Endothelial cell of umbilical vein (primary cell): ENCODE measurements at regions not wholly inside any gene's neighbourhood (a gene's known extent, or its start where the extent isn't known, plus 50 kb on each side); places are given as distances from the start of the nearest gene placed in this dataset.

ENCODE experiments used
- BruUV-seq: library from RNA; stranded (reverse); fragments of 400-500 nt; replicated peaks from 2 replicates; lab custom pipeline; 2021; lab: Mats Ljungman, UMichigan
- CTCF ChIA-PET: fragments of 300-600, 350-600 bp; sonication (Branson Sonifier 250); formaldehyde crosslinking; loops from one replicate; lab custom pipeline; 2021; ENCODE audit warnings: antibody characterized with exemption, inconsistent platforms; lab: Charles Lee
- POLR2A ChIA-PET: fragments of 300-600, 350-600 bp; sonication (Branson Sonifier 250); formaldehyde crosslinking; loops from one replicate; lab custom pipeline; 2021; ENCODE audit warnings: antibody characterized with exemption, inconsistent platforms; lab: Charles Lee
- DNase-seq: peaks from one replicate; pipeline ENCODE4 v3.0.0-alpha.2; 2011; ENCODE audit warnings: low read depth, low spot score
- FAIRE-seq: peaks from 2 replicates; lab custom pipeline; 2011; peaks lifted over from hg19 to GRCh38; lab: Jason Lieb, UNC
- H2AFZ ChIP-seq: 2 replicates; pipeline ENCODE4 v1.6.0; 2012; ENCODE audit warnings: low read depth, low read length, control low read depth, inconsistent platforms
- H3K27ac ChIP-seq: 2 replicates; pipeline ENCODE4 v1.5.1; 2011; ENCODE audit warnings: low read depth, mild to moderate bottlenecking, control low read depth, low read length, moderate library complexity; ENCODE audit not compliant: insufficient read depth
- H3K27me3 ChIP-seq, 2 experiments: 2 replicates each; pipeline versions ENCODE4 v1.6.0 to v1.6.1; 2011; ENCODE audit warnings: low read length in 2 of 2, mixed read lengths in 1 of 2; ENCODE audit not compliant: control insufficient read depth in 2 of 2, insufficient read depth in 2 of 2
- H3K36me3 ChIP-seq, 2 experiments: 2 replicates in 1 of 2; 3 replicates in 1 of 2; pipeline ENCODE4 v1.5.1; 2011; ENCODE audit warnings: low read length in 2 of 2, mild to moderate bottlenecking in 1 of 2, moderate library complexity in 1 of 2; ENCODE audit not compliant: control insufficient read depth in 2 of 2, insufficient read depth in 2 of 2; ENCODE audit errors: extremely low read depth in 1 of 2
- H3K4me1 ChIP-seq: 3 replicates; pipeline ENCODE4 v1.5.1; 2011; ENCODE audit warnings: mild to moderate bottlenecking, low read length; ENCODE audit not compliant: control insufficient read depth, insufficient read depth; ENCODE audit errors: extremely low read depth
- H3K4me2 ChIP-seq: 2 replicates; pipeline ENCODE4 v1.6.1; 2011; ENCODE audit warnings: low read length, control low read depth, mixed read lengths; ENCODE audit not compliant: insufficient read depth
- H3K4me3 ChIP-seq, 3 experiments: fragments of 200-600 bp in 1 of 3; sonication (generic), shearing (Covaris generic) in 1 of 3; replicated peaks in 1 of 3; 2 replicates each; pipeline ENCODE4 v1.5.1; 2011 to 2016; ENCODE audit warnings: control low read depth in 3 of 3, low read length in 3 of 3, mild to moderate bottlenecking in 2 of 3, inconsistent platforms in 1 of 3, low read depth in 1 of 3, moderate library complexity in 1 of 3; ENCODE audit not compliant: insufficient read depth in 1 of 3
- H3K79me2 ChIP-seq: 2 replicates; pipeline ENCODE4 v1.6.0; 2012; ENCODE audit warnings: low read length, inconsistent platforms; ENCODE audit not compliant: control insufficient read depth, insufficient read depth
- H3K9ac ChIP-seq: replicated peaks from 2 replicates; pipeline ENCODE3; 2011; ENCODE audit warnings: low read length, control low read depth; ENCODE audit not compliant: insufficient read depth; ENCODE audit errors: extremely low read depth
- H3K9me1 ChIP-seq: replicated peaks from 3 replicates; pipeline ENCODE4 v1.6.0; 2011; ENCODE audit warnings: mild to moderate bottlenecking, low read length; ENCODE audit not compliant: control insufficient read depth, insufficient read depth; ENCODE audit errors: extremely low read depth
- H3K9me3 ChIP-seq: replicated peaks from 2 replicates; pipeline ENCODE4 v1.5.1; 2012; ENCODE audit warnings: low read length, inconsistent platforms; ENCODE audit not compliant: control insufficient read depth, insufficient read depth
- H4K20me1 ChIP-seq: replicated peaks from 2 replicates; pipeline ENCODE3; 2011; ENCODE audit warnings: mild to moderate bottlenecking, low read length; ENCODE audit not compliant: control insufficient read depth, insufficient read depth; ENCODE audit errors: extremely low read depth
- CTCF ChIP-seq, 2 donors: IDR thresholded peaks; 1 replicate in 1 of 2; 2 replicates in 1 of 2; pipeline ENCODE4 v1.5.1; 2011; ENCODE audit warnings: low read length in 2 of 2, mild to moderate bottlenecking in 2 of 2, moderate library complexity in 2 of 2, control low read depth in 1 of 2, inconsistent platforms in 1 of 2, low read depth in 1 of 2; ENCODE audit not compliant: insufficient read depth in 1 of 2; ENCODE audit errors: extremely low read depth in 1 of 2
- EZH2 ChIP-seq: IDR thresholded peaks from 2 replicates; pipeline ENCODE4 v1.6.1; 2012; ENCODE audit warnings: borderline replicate concordance, low read depth, mild to moderate bottlenecking, moderate library complexity, low read length, inconsistent platforms; ENCODE audit not compliant: severe bottlenecking
- FOS ChIP-seq: IDR thresholded peaks from 2 replicates; pipeline ENCODE4 v1.6.1; 2011; ENCODE audit warnings: mild to moderate bottlenecking, low read length, moderate library complexity, borderline replicate concordance; ENCODE audit not compliant: insufficient read depth
- GATA2 ChIP-seq: IDR thresholded peaks from 2 replicates; pipeline ENCODE4 v1.7.0; 2011; ENCODE audit warnings: low read depth, mild to moderate bottlenecking, moderate library complexity, mixed read lengths, low read length; ENCODE audit not compliant: insufficient read length, insufficient read depth
- JUN ChIP-seq: IDR thresholded peaks from 2 replicates; pipeline ENCODE4 v1.6.1; 2011; ENCODE audit warnings: borderline replicate concordance, low read depth; ENCODE audit not compliant: insufficient read length, insufficient read depth
- MAX ChIP-seq: IDR thresholded peaks from 2 replicates; pipeline ENCODE4 v1.6.1; 2011; ENCODE audit not compliant: insufficient read depth, insufficient read length
- MYC ChIP-seq: IDR thresholded peaks from one replicate; pipeline ENCODE4 v1.6.1; 2011; ENCODE audit warnings: mild to moderate bottlenecking, low read depth, low read length
- POLR2A ChIP-seq: IDR thresholded peaks from 2 replicates; pipeline ENCODE4 v1.6.1; 2012; ENCODE audit warnings: low read depth, mild to moderate bottlenecking, control low read depth, low read length
- POLR2AphosphoS5 ChIP-seq: IDR thresholded peaks from 2 replicates; pipeline ENCODE4 v1.6.1; 2012; ENCODE audit warnings: low read depth, mild to moderate bottlenecking, control low read depth, low read length, moderate library complexity; ENCODE audit not compliant: insufficient read depth
- dilution Hi-C: fragments of 300-500 bp; cut with MboI; formaldehyde crosslinking; loops from one replicate; pipeline ENCODE4 v1.15.0; 2019; ENCODE audit warnings: low sequenced_read_pairs; ENCODE audit not compliant: extremely low pct_ligation_motif_present
- intact Hi-C: fragments of 100-400 bp; cut with micrococcal nuclease; formaldehyde crosslinking; loops from one replicate; pipeline ENCODE4 v1.10.0; 2022

DNA sequence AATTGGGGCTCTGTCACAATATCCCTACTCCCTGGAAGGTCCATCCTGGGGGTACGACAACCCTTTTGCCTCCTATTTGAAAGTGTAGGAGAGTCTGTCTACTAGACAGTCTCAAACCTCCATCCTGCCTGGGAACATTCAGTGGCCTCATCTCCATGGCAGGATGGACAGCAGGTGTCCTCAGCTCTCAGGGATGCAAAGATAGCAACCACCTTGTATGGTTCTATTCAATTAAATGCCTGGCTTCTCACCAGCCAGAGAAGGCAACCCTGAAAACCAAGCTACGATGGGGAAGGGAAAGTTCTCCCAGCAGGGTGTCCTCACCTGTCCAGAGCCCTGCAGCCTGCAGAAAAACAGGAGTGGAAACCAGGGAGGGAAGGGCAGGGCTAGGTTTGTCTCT lies 164.9 kb downstream of the MIAT start:
- dilution Hi-C loops (no loop called here), intact Hi-C loops (no loop called here)
- no peak overlapping the region for H3K4me2 ChIP-seq
- H3K4me1 ChIP-seq, result no peaks in the 10 kb centered on the region
- no peak overlapping the region for H2AFZ ChIP-seq
- no peaks in the 10 kb centered on the region for H3K79me2 ChIP-seq
- no peak overlapping the region for H3K27ac ChIP-seq
- H3K27me3 ChIP-seq, result no peaks in the 10 kb centered on the region
- no peak for TF ChIP-seq JUN
- no peak for TF ChIP-seq POLR2A
- TF ChIP-seq CTCF (IDR thresholded peaks at IDR 0.05; ENCODE audit: extremely low read depth in 1 of 2, insufficient read depth in 1 of 2, low read depth in 1 of 2, low read length in 2 of 2), result no peak
- no peak for TF ChIP-seq FOS
- no peak for TF ChIP-seq POLR2AphosphoS5
- TF ChIP-seq GATA2, result no peak
- TF ChIP-seq MAX, result no peak
- TF ChIP-seq EZH2, result no peak
- no peak for TF ChIP-seq MYC
- no peaks in the 10 kb centered on the region for H3K36me3 ChIP-seq
- ChIA-PET POLR2A (no interaction called here), CTCF (no interaction called here)
- no peak for DNase-seq
- no peak overlapping the region for H3K4me3 ChIP-seq
- H3K9me3 ChIP-seq, result no peaks in the 10 kb centered on the region
- no peak overlapping the region for H3K9ac ChIP-seq
- FAIRE-seq, result no peak
- no peaks in the 10 kb centered on the region for H4K20me1 ChIP-seq
- no peaks in the 10 kb centered on the region for H3K9me1 ChIP-seq
- BruUV-seq, result no TSS peak
